ENCODE measurements at regions not wholly inside any gene's neighbourhood (a gene's known extent, or its start where the extent isn't known, plus 50 kb on each side); places are given as distances from the start of the nearest gene placed in this dataset.

GRCh38 chr2:83787189-83787588, 671.9 kb downstream of the SUCLG1 start:
- Mint-ChIP-seq H3K27ac (no peak overlapping the region), H3K4me1 (no peaks in the 10 kb centered on the region), H3K4me3 (no peak overlapping the region), H3K9me3 (peaks cover 0 to 5% (median 0%) of the 10 kb centered on the region in 9 donors), H3K27me3 (peaks cover 0 to 4% (median 0%) of the 10 kb centered on the region in 5 donors), H3K36me3 (no peaks in the 10 kb centered on the region)
- ATAC-seq (no peak), DNase-seq (no peak)
- POLR2A ChIA-PET, result no interaction called here

DNA sequence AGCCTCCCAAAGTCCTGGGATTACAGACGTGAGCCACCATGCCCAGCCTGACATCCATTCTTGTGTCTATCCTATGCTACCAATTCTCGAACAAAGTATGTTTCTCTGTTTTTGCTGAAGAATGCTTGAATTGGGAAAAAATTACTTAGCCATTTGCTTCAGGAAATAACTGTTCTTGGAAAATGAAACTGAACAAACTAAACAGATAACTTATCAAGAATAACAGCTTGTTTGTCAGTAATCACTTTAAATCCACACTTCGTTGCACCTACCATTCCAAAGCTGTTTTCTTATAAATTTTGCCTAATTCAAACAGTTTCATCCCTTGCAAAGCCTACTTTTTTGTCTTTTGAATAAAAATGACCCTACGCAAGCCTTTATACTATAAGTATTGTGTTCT, 672.9 kb downstream of the SUCLG1 start:
- no peak for DNase-seq
- peaks cover 0 to 9% (median 0%) of the 10 kb centered on the region in 5 donors for H3K27me3 Mint-ChIP-seq
- POLR2A ChIA-PET, result no interaction called here
- no peak overlapping the region for H3K4me3 Mint-ChIP-seq
- H3K9me3 Mint-ChIP-seq, result peaks cover 0 to 13% (median 7%) of the 10 kb centered on the region in 9 donors
- ATAC-seq, result no peak
- H3K4me1 Mint-ChIP-seq, result no peaks in the 10 kb centered on the region
- no peaks in the 10 kb centered on the region for H3K36me3 Mint-ChIP-seq
- H3K27ac Mint-ChIP-seq, result no peak overlapping the region

DNA sequence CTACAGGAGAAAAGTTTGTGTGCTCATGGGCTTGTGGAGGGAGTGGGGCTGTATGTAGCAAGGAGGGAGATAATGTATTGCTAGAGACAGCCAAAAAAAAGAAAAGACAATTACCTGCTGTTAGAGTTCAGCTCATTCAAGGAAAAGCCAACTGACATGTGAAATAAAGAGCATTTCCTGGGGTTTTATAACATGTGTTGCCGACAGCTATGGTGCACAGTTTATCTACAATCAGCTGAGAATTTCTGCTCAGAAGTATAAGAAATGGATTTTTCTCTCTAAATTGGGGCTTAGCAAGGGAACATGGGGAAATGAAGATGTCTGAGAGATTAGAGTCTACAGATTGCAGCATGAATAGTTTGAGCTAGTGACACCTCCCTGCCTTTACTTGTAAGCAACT, 674.1 kb downstream of the SUCLG1 start:
- Mint-ChIP-seq H3K27ac (no peak overlapping the region), H3K36me3 (no peaks in the 10 kb centered on the region), H3K4me3 (no peak overlapping the region), H3K4me1 (no peaks in the 10 kb centered on the region), H3K9me3 (peaks cover 0 to 20% (median 9%) of the 10 kb centered on the region in 9 donors), H3K27me3 (peaks cover 0 to 9% (median 0%) of the 10 kb centered on the region in 5 donors)
- ATAC-seq (no peak), DNase-seq (no peak)
- POLR2A ChIA-PET, result no interaction called here

DNA sequence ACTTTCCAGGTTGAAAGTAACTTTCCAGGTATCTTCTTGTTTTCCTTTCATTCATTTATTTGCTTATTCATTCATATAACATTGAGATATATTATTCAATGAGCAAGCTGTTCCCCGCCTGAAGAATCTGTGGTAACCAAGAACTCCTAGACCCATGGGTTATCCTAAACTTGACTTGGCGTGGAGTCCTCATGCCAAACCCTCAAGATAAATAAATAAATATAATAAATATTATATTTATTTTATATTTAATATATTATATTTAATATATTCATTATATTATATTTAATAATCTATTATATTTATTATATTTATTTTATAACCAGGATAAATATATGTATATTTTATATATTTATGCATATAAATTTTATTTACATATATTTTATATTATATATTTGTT, 674.8 kb downstream of the SUCLG1 start:
- ATAC-seq (no peak), DNase-seq (no peak)
- Mint-ChIP-seq H3K36me3 (no peaks in the 10 kb centered on the region), H3K27me3 (peaks cover 0 to 6% (median 0%) of the 10 kb centered on the region in 5 donors), H3K4me3 (no peak overlapping the region), H3K4me1 (no peaks in the 10 kb centered on the region), H3K27ac (no peak overlapping the region), H3K9me3 (peaks cover 0 to 20% (median 10%) of the 10 kb centered on the region in 9 donors)
- POLR2A ChIA-PET, result no interaction called here

GRCh38 chr2:83782122-83782521, 677.0 kb downstream of the SUCLG1 start:
- Mint-ChIP-seq H3K27me3 (peaks cover 0 to 5% (median 0%) of the 10 kb centered on the region in 5 donors), H3K4me1 (no peaks in the 10 kb centered on the region), H3K4me3 (no peak overlapping the region), H3K27ac (no peak overlapping the region), H3K9me3 (peaks cover 0 to 20% (median 11%) of the 10 kb centered on the region in 9 donors), H3K36me3 (no peaks in the 10 kb centered on the region)
- no peak for DNase-seq
- POLR2A ChIA-PET, result no interaction called here
- no peak for ATAC-seq

GRCh38 chr2:83764447-83765005, 694.6 kb downstream of the SUCLG1 start:
- Mint-ChIP-seq H3K4me1 (no peaks in the 10 kb centered on the region), H3K4me3 (no peak overlapping the region), H3K27me3 (peaks cover 0 to 8% (median 0%) of the 10 kb centered on the region in 5 donors), H3K9me3 (peaks cover 8 to 58% (median 29%) of the 10 kb centered on the region in 9 donors), H3K27ac (no peak overlapping the region), H3K36me3 (peaks cover 0 to 23% (median 4%) of the 10 kb centered on the region in 3 donors)
- ATAC-seq (no peak), DNase-seq (no peak)
- POLR2A ChIA-PET, result no interaction called here

- H3K27ac Mint-ChIP-seq, result no peak overlapping the region
- POLR2A ChIA-PET, result no interaction called here
- H3K36me3 Mint-ChIP-seq, result peaks cover 0 to 11% (median 4%) of the 10 kb centered on the region in 3 donors
- H3K9me3 Mint-ChIP-seq, result peaks cover 0 to 33% (median 13%) of the 10 kb centered on the region in 9 donors
- ATAC-seq (no peak), DNase-seq (no peak)
- no peaks in the 10 kb centered on the region for H3K27me3 Mint-ChIP-seq
- no peak overlapping the region for H3K4me3 Mint-ChIP-seq
- no peaks in the 10 kb centered on the region for H3K4me1 Mint-ChIP-seq
These were observed 701.8 kb downstream of the SUCLG1 start for GRCh38 chr2:83757329-83757728.

GRCh38 chr2:83756219-83756618, 702.9 kb downstream of the SUCLG1 start:
- DNase-seq, result no peak
- Mint-ChIP-seq H3K4me1 (no peaks in the 10 kb centered on the region), H3K4me3 (no peak overlapping the region), H3K36me3 (peaks cover 0 to 10% (median 4%) of the 10 kb centered on the region in 3 donors), H3K9me3 (peaks cover 0 to 25% (median 12%) of the 10 kb centered on the region in 9 donors), H3K27ac (no peak overlapping the region), H3K27me3 (no peaks in the 10 kb centered on the region)
- POLR2A ChIA-PET, result no interaction called here
- ATAC-seq, result no peak

DNA sequence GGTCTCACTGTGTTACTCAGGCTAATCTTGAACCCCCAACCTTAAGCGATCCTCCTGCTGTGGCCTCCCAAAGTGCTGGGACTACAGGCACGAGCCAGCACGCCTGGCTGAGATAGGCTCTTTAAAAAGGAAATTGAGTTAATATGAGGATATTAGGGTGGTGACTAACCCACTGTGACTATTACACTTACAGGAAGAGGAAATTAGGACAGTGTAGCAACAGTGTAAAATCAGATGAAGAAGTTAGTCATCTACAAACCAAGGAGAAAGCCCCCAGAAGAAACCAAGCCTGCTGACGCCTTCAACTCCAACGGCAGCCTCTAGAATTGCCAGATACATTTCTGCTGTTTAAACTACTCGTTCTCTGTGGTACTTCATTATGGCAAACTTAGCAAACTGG, 711.9 kb downstream of the SUCLG1 start:
- H3K4me3 Mint-ChIP-seq, result no peak overlapping the region
- H3K4me1 Mint-ChIP-seq, result no peaks in the 10 kb centered on the region
- DNase-seq, result no peak
- H3K36me3 Mint-ChIP-seq, result peaks cover 0 to 5% (median 0%) of the 10 kb centered on the region in 3 donors
- H3K9me3 Mint-ChIP-seq, result peaks cover 0 to 14% (median 3%) of the 10 kb centered on the region in 9 donors
- no peak for ATAC-seq
- POLR2A ChIA-PET, result no interaction called here
- no peaks in the 10 kb centered on the region for H3K27me3 Mint-ChIP-seq
- H3K27ac Mint-ChIP-seq, result no peak overlapping the region

GRCh38 chr2:83744855-83745254, 714.2 kb downstream of the SUCLG1 start:
- no peak for DNase-seq
- ATAC-seq, result no peak
- POLR2A ChIA-PET, result no interaction called here
- Mint-ChIP-seq H3K9me3 (peaks cover 0 to 28% (median 12%) of the 10 kb centered on the region in 9 donors), H3K27ac (no peak overlapping the region), H3K4me3 (no peak overlapping the region), H3K27me3 (no peaks in the 10 kb centered on the region), H3K4me1 (no peaks in the 10 kb centered on the region), H3K36me3 (peaks cover 0 to 12% (median 0%) of the 10 kb centered on the region in 3 donors)

DNA sequence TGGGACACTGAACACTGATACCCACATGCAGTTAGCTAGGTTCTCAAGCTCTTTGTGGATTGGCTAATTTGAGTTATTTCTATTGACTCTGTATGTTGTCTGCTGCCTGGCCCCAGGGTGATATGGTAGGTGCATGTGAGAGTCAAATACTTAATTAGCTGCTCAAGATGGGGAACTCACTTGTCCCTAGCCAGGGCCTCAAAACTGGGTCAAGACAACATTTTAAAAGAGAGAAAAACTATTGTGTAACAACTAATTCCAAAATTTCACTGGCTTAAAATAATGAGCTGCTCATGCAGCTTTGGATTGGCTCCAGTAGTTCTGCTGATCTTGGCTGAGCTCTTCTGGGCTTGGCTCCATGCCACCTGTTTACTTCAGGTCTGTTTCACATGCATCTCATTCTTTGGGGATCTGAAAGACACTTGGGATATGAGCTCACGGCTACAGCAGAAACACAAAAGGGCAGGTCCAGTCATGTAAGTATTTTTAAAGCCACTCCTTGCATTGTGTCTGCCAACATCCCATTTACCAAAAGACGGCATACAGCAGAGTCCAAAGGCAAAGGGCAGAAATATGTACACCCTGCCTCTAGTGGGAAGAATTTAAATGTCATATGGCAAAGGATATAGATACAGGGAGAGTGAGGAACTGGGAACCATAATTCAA, 716.8 kb downstream of the SUCLG1 start:
- H3K27me3 Mint-ChIP-seq, result peaks cover 0 to 3% (median 0%) of the 10 kb centered on the region in 5 donors
- ATAC-seq (no peak), DNase-seq (no peak)
- H3K4me3 Mint-ChIP-seq, result no peak overlapping the region
- peaks cover 0 to 12% (median 0%) of the 10 kb centered on the region in 3 donors for H3K36me3 Mint-ChIP-seq
- H3K27ac Mint-ChIP-seq, result no peak overlapping the region
- no peaks in the 10 kb centered on the region for H3K4me1 Mint-ChIP-seq
- H3K9me3 Mint-ChIP-seq, result peaks cover 0 to 30% (median 17%) of the 10 kb centered on the region in 9 donors
- POLR2A ChIA-PET, result no interaction called here

DNA sequence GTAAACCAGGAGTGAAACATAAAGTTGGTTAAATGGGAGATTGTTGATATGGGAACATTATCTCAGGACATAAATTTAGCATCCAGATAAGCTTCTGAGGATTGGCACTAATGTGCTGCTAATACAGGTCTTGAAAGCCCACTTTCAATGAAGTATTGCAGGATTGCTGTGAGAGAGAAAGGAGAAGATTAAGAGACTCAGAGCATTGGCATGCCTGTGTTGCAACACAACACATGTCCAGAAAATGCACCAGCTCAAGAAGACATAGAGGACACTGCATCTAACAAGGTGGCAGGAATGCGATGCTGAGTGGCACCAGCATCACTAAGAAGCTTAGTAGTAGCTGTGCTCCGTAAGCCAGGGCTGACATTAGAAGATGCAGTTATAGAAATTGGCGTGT, 728.9 kb downstream of the SUCLG1 start:
- no peak for DNase-seq
- no peak overlapping the region for H3K27ac Mint-ChIP-seq
- H3K9me3 Mint-ChIP-seq, result peaks cover 0 to 26% (median 2%) of the 10 kb centered on the region in 9 donors
- H3K36me3 Mint-ChIP-seq, result no peaks in the 10 kb centered on the region
- H3K27me3 Mint-ChIP-seq, result peaks cover 0 to 4% (median 0%) of the 10 kb centered on the region in 5 donors
- POLR2A ChIA-PET, result no interaction called here
- H3K4me3 Mint-ChIP-seq, result no peak overlapping the region
- no peaks in the 10 kb centered on the region for H3K4me1 Mint-ChIP-seq
- no peak for ATAC-seq

DNA sequence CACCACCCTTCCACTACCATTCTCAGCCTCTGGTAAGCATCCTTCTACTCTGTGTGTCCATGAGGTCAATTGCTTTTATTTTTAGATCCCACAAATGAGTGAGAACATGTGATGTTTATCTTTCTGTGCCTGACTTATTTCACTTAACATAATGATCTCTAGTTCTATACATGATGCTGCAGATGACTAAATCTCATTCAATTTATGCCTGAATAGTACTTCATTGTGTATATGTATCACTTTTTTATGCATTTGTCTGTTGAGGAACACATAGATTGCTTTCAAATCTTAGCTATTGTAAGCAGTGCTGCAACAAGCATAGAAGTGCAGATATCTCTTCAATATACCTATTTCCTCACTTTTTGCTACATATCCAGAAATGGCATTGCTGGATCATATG, 733.3 kb downstream of the SUCLG1 start:
- no peaks in the 10 kb centered on the region for H3K4me1 Mint-ChIP-seq
- H3K9me3 Mint-ChIP-seq, result peaks cover 0 to 16% (median 0%) of the 10 kb centered on the region in 9 donors
- DNase-seq, result no peak
- H3K4me3 Mint-ChIP-seq, result no peak overlapping the region
- H3K27me3 Mint-ChIP-seq, result peaks cover 0 to 4% (median 0%) of the 10 kb centered on the region in 5 donors
- H3K36me3 Mint-ChIP-seq, result no peaks in the 10 kb centered on the region
- H3K27ac Mint-ChIP-seq, result no peak overlapping the region
- POLR2A ChIA-PET, result no interaction called here
- no peak for ATAC-seq

DNA sequence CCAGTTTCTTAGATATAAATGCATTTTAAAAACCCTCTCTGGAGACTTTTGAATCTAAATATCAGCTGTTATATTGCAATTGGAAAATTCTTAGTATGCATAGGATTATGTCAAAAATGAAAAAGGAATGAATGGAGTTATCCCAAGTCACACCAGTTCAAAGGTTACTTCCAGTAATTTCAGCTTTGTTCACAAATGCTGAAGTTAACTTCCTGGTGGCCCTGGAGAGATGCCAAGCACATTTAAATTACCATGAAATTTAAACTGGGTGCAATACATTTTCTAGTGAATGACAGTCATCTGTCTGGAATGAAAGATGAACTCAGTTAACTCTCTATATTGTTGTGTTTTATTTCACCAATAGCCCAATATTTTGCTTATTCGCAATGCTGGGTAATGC, 753.9 kb downstream of the SUCLG1 start:
- Mint-ChIP-seq H3K36me3 (no peaks in the 10 kb centered on the region), H3K9me3 (peaks cover 0 to 21% (median 0%) of the 10 kb centered on the region in 9 donors), H3K4me1 (no peaks in the 10 kb centered on the region), H3K27ac (no peak overlapping the region), H3K4me3 (no peak overlapping the region), H3K27me3 (no peaks in the 10 kb centered on the region)
- POLR2A ChIA-PET, result no interaction called here
- no peak for ATAC-seq
- no peak for DNase-seq

Measured in naive thymus-derived CD8-positive, alpha-beta T cell (primary cell).